ENCODE measurements at regions not wholly inside any gene's neighbourhood (a gene's known extent, or its start where the extent isn't known, plus 50 kb on each side); places are given as distances from the start of the nearest gene placed in this dataset.

- DNase-seq: no peak
Measured at GRCh38 chr10:130836344-130836743, 475.2 kb downstream of the TCERG1L start.

GRCh38 chr10:130843051-130843653 lies 468.4 kb downstream of the TCERG1L start:
- DNase-seq: no peak

- DNase-seq: no peak
Measured at GRCh38 chr10:130844310-130844709, 467.2 kb downstream of the TCERG1L start.

- DNase-seq: no peak
Measured at GRCh38 chr10:130847170-130847569, 464.4 kb downstream of the TCERG1L start.

- DNase-seq: no peak
Measured at GRCh38 chr10:130848855-130849254, 462.7 kb downstream of the TCERG1L start.

- DNase-seq: no peak
Measured at GRCh38 chr10:130854151-130854550, 457.4 kb downstream of the TCERG1L start.

- no peak for DNase-seq
Measured at GRCh38 chr10:130857631-130858295, 453.8 kb downstream of the TCERG1L start.

GRCh38 chr10:130858626-130859025 lies 452.9 kb downstream of the TCERG1L start:
- no peak for DNase-seq

- no peak for DNase-seq
Measured at GRCh38 chr10:130859427-130859826, 452.1 kb downstream of the TCERG1L start.

GRCh38 chr10:130862122-130862521 lies 449.4 kb downstream of the TCERG1L start:
- no peak for DNase-seq

- DNase-seq: no peak
Measured at GRCh38 chr10:130862626-130863025, 448.9 kb downstream of the TCERG1L start.

- no peak for DNase-seq
Measured at GRCh38 chr10:130863044-130863443, 448.5 kb downstream of the TCERG1L start.

GRCh38 chr10:130864961-130865818 lies 446.3 kb downstream of the TCERG1L start:
- no peak for DNase-seq

- no peak for DNase-seq
Measured at GRCh38 chr10:130866857-130867256, 444.7 kb downstream of the TCERG1L start.

GRCh38 chr10:130867446-130868194 lies 443.9 kb downstream of the TCERG1L start:
- DNase-seq: no peak

- no peak for DNase-seq
Measured at GRCh38 chr10:130869179-130869841, 442.2 kb downstream of the TCERG1L start.

GRCh38 chr10:130871406-130871805 lies 440.1 kb downstream of the TCERG1L start:
- DNase-seq: no peak

- DNase-seq: no peak
Measured at GRCh38 chr10:130873636-130874035, 437.9 kb downstream of the TCERG1L start.

- DNase-seq: no peak
Measured at GRCh38 chr10:130875116-130875515, 436.4 kb downstream of the TCERG1L start.

- no peak for DNase-seq
Measured at GRCh38 chr10:130875897-130876472, 435.5 kb downstream of the TCERG1L start.

- DNase-seq: no peak
Measured at GRCh38 chr10:130877126-130877525, 434.4 kb downstream of the TCERG1L start.

- DNase-seq: no peak
Measured at GRCh38 chr10:130878131-130878530, 433.4 kb downstream of the TCERG1L start.
